GM12864 (cell line): ENCODE measurements at regions not wholly inside any gene's neighbourhood (a gene's known extent, or its start where the extent isn't known, plus 50 kb on each side); places are given as distances from the start of the nearest gene placed in this dataset.

Experiments used
- DNase-seq: peaks from one replicate; pipeline ENCODE4 v3.0.0-alpha.2; 2011; ENCODE audit warnings: low read depth
- H3K4me3 ChIP-seq: 2 replicates; pipeline ENCODE4 v1.5.1; 2011; ENCODE audit warnings: mild to moderate bottlenecking, low read depth, low read length, control low read depth
- CTCF ChIP-seq: IDR thresholded peaks from 2 replicates; pipeline ENCODE4 v1.5.1; 2011; ENCODE audit warnings: low read depth, mild to moderate bottlenecking, moderate library complexity, low read length, control low read depth, inconsistent platforms; ENCODE audit errors: missing control alignments

- no peak overlapping the region for H3K4me3 ChIP-seq
- peak; percentile 72 for DNase-seq
- no peak for TF ChIP-seq CTCF
Measured at GRCh38 chr6:45830441-45831139, 185.1 kb downstream of the CLIC5 start.

GRCh38 chr6:45829873-45830272 lies 185.8 kb downstream of the CLIC5 start:
- TF ChIP-seq CTCF = no peak
- H3K4me3 ChIP-seq = no peak overlapping the region
- DNase-seq = no peak

DNA sequence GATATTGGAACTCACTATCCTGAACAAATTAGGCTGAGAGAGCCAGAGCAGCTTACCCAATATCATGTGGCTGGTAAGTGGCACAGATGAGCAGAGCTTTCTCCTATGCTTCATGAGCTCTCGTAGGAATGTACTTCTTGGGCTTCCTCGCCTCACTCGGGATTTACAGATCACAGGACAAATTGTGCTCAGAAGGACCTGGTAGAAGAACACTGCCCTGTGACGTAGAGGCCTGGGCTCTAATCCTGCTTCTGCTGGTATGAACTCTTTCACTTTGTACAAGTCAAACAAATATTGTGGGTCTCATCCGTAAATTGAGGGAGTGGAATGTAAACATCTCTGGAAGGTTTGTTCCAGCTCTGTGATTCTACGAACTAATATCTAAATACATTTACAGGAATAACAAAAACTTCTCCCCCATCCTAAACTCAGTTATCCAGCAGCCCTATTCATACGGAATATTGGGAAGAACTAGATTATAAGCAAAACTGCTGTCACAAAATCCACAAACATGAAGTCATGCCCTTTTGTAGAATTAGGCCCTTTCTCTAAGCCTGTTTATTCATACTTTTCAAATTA lies 187.6 kb downstream of the CLIC5 start:
- DNase-seq = no peak
- no peak for TF ChIP-seq CTCF
- H3K4me3 ChIP-seq = no peak overlapping the region

DNA sequence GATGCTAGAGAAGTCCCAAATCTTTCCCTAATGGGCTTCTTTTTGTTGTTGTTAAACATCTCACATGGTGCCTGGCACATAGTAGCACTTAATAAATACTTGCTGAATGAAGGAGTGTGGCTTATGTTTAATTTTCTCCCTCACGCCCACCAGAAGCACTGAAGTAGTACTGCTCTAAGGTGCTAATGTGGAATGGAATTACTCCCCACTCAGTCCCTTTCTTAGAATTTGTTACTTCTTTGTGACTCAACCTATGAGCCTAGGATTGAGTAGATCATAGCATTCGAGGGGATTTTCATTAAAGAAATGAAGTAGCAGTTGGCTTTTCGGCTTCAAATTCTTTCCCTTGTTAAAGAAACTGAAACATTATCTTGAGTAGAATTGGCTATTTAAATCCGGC lies 192.8 kb downstream of the CLIC5 start:
- H3K4me3 ChIP-seq = no peak overlapping the region
- DNase-seq = no peak

DNA sequence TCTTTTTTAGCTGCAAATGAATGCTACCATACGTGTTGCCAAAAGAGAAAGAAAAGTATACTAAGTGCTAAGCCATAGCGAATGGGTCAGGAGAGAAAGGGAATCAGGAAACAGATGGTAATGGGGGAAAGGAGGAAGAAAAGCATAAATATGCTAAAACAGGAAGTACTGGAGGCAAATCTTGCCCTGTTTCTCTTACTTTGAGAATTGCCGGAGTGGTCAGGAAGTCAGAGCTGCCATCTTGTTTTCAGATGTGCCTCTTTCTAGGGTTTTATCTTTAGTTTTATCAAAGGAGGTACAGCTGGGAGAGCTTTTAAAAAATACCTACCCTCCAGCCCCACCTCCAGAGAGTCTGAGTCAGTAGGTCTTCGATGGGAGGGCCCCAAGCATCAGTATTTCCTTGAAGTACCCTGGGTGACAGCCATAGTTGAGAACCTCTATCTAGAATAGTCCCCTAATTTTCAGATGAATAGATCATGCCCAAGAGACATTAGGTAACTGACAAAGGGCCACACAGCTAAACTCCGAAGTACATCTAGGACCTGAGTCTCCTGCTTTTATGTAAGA lies 193.3 kb downstream of the CLIC5 start:
- no peak for TF ChIP-seq CTCF
- no peak overlapping the region for H3K4me3 ChIP-seq

More for the DNA sequence above, 192.8 kb downstream of the CLIC5 start:
- TF ChIP-seq CTCF = no peak

GRCh38 chr6:45818655-45819054 lies 197.0 kb downstream of the CLIC5 start:
- TF ChIP-seq CTCF = no peak
- DNase-seq = no peak
- no peak overlapping the region for H3K4me3 ChIP-seq

More for the DNA sequence above, 193.3 kb downstream of the CLIC5 start:
- no peak for DNase-seq

- TF ChIP-seq CTCF = no peak
- no peak overlapping the region for H3K4me3 ChIP-seq
- no peak for DNase-seq
Measured at GRCh38 chr6:45816674-45817297, 198.9 kb downstream of the CLIC5 start.
